D721Med (cell line): ENCODE measurements at regions not wholly inside any gene's neighbourhood (a gene's known extent, or its start where the extent isn't known, plus 50 kb on each side); places are given as distances from the start of the nearest gene placed in this dataset.

ENCODE experiments used
- DNase-seq: peaks from one replicate; pipeline ENCODE4 v3.0.0; 2011; ENCODE audit warnings: low spot score; ENCODE audit not compliant: insufficient read length
- FAIRE-seq: peaks from 2 replicates; lab custom pipeline; 2011; peaks lifted over from hg19 to GRCh38; lab: Jason Lieb, UNC
- TF ChIP-seq, protein P1 (sequence below): IDR thresholded peaks from 2 replicates; pipeline ENCODE4 v1.5.1; 2012; ENCODE audit warnings: mild to moderate bottlenecking, control low read depth; ENCODE audit not compliant: insufficient read depth; ENCODE audit errors: missing control alignments

DNA sequence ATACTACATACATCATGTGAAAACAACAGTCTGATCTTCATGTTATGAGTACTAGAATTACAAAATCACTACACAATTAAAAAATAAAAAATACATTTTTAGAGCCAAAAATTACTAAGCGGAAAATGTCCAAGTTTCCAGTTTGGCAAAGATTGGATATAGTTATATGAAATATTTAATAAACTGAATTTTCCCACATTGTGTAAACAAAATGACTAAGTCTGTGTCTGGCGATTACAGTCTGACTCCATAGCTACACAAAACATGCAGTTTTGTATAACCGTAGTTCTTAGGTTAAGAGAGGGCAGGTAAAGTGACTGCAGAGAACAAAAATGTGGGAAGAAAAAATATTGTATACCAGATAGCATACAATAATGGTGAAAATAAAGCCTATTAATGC lies 59.2 kb upstream of the TMEM47 start:
- TF ChIP-seq, protein P1, sequence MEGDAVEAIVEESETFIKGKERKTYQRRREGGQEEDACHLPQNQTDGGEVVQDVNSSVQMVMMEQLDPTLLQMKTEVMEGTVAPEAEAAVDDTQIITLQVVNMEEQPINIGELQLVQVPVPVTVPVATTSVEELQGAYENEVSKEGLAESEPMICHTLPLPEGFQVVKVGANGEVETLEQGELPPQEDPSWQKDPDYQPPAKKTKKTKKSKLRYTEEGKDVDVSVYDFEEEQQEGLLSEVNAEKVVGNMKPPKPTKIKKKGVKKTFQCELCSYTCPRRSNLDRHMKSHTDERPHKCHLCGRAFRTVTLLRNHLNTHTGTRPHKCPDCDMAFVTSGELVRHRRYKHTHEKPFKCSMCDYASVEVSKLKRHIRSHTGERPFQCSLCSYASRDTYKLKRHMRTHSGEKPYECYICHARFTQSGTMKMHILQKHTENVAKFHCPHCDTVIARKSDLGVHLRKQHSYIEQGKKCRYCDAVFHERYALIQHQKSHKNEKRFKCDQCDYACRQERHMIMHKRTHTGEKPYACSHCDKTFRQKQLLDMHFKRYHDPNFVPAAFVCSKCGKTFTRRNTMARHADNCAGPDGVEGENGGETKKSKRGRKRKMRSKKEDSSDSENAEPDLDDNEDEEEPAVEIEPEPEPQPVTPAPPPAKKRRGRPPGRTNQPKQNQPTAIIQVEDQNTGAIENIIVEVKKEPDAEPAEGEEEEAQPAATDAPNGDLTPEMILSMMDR = no peak
- no peak for DNase-seq
- no peak for FAIRE-seq

DNA sequence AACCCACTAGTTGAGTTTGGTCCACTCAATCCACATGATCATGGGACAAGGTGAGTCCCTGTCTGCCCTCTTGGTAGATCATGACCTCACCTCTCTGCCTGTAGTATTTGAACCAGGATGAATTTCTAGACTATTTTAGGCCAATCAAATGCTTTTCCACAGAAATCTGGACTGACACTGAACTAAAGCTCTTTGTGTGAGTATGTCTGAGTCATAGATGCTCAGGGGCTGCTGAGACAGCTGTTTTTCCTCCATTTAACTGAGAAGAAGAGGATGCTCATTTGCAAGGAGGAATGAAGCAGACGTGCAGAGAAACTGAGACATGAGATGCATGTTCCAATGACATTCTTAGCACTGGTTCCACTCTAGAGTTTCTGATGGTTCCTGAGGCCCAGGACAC lies 77.3 kb upstream of the TMEM47 start:
- no peak for DNase-seq
- TF ChIP-seq, protein P1 = no peak
- FAIRE-seq = no peak

DNA sequence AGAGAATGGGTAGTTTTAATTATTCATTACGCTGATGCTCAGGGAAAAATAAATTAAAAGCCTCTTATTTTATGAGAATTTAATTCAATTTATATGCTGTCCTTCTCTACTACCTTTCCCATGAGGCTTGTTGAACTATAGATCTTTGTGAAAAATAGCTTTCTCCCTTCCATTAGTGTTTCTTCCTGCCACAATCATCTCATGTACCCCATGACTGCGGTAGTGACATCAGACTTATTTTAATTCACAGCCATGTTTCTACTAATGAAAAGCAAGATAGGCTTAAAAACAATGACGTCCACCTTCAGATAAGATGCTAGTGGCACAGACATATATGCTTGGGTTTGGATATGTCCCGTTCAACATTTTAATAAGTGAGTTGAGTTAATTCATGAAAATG lies 87.4 kb upstream of the TMEM47 start:
- DNase-seq (no peak), FAIRE-seq (no peak)
- TF ChIP-seq, protein P1 = no peak

GRCh38 chrX:34749896-34750295 lies 92.8 kb upstream of the TMEM47 start:
- TF ChIP-seq, protein P1 = no peak
- FAIRE-seq (no peak), DNase-seq (no peak)

DNA sequence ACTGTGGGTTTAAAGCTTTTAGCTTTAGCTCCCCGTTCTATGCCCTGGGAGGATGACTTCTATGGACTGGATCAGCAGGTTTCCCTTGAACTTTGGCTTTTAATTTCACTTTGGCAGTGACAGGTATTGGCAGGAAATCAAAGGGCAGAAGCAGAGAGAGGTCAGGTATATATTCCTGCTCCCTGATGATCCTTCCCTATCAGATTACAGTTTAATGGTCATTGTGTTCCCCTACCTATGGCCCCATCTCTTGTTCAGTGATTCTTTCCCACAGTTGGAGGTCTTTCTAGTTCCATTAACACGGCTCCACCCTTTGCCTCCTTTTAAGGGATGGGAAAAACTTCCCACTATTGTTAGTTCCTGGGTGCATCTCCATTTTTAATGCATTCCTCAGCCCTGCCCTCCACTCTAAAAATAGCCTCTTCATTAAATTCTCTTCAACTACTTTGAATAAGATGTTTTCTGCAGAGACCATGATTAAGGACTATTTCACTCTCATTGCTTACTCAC lies 107.8 kb upstream of the TMEM47 start:
- DNase-seq = no peak
- TF ChIP-seq, protein P1 = no peak

DNA sequence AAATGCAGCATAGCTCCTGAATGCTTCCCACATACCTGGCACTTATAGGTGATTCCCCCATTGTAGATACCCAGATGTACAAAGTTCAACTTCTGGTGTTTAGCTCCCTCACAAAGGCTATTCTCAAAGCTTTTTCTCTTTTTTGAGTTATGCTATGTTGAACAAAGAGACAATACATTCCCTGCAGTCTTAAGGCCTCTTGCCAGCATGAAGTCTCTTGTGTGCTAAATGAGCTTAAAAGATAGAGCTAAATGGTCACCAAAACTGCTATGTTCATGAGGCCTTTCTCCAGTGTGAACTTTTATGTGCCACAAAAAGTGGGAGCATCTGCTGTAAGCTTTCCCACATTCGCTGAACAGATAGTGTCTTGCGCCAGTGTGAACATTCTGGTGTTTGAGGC lies 111.2 kb upstream of the TMEM47 start:
- FAIRE-seq (no peak), DNase-seq (no peak)
- TF ChIP-seq, protein P1 = no peak

More for the DNA sequence above, 107.8 kb upstream of the TMEM47 start:
- FAIRE-seq = no peak

GRCh38 chrX:34770511-34770910 lies 113.4 kb upstream of the TMEM47 start:
- no peak for DNase-seq
- TF ChIP-seq, protein P1 = no peak
- no peak for FAIRE-seq
